GM12875 (cell line): ENCODE measurements at regions not wholly inside any gene's neighbourhood (a gene's known extent, or its start where the extent isn't known, plus 50 kb on each side); places are given as distances from the start of the nearest gene placed in this dataset.

Experiments
- H3K4me3 ChIP-seq: one replicate; pipeline ENCODE4 v1.5.1; 2011; ENCODE audit warnings: low read depth, low read length, control low read depth
- CTCF ChIP-seq: IDR thresholded peaks from 2 replicates; pipeline ENCODE4 v1.5.1; 2011; ENCODE audit warnings: low read depth, mild to moderate bottlenecking, control low read depth, inconsistent platforms, low read length, moderate library complexity, borderline replicate concordance; ENCODE audit not compliant: insufficient read depth

GRCh38 chr4:128590034-128590740 is 219.3 kb upstream of the JADE1 start:
- H3K4me3 ChIP-seq: no peak overlapping the region
- TF ChIP-seq CTCF: no peak

GRCh38 chr4:128589384-128589965 is 220.0 kb upstream of the JADE1 start:
- TF ChIP-seq CTCF: no peak
- no peak overlapping the region for H3K4me3 ChIP-seq

GRCh38 chr4:128587382-128587781 is 222.1 kb upstream of the JADE1 start:
- no peak for TF ChIP-seq CTCF
- H3K4me3 ChIP-seq: no peak overlapping the region

GRCh38 chr4:128583753-128584712 is 225.5 kb upstream of the JADE1 start:
- TF ChIP-seq CTCF: no peak
- H3K4me3 ChIP-seq: no peak overlapping the region

- TF ChIP-seq CTCF: no peak
- no peak overlapping the region for H3K4me3 ChIP-seq
Observed at GRCh38 chr4:128582427-128582870, 227.1 kb upstream of the JADE1 start.

GRCh38 chr4:128579154-128579853 is 230.2 kb upstream of the JADE1 start:
- no peak for TF ChIP-seq CTCF
- no peak overlapping the region for H3K4me3 ChIP-seq
